HFF-Myc (cell line): ENCODE measurements at regions not wholly inside any gene's neighbourhood (a gene's known extent, or its start where the extent isn't known, plus 50 kb on each side); places are given as distances from the start of the nearest gene placed in this dataset.

Experiments
- DNase-seq: peaks from one replicate; pipeline ENCODE4 v3.0.0-alpha.2; 2011; ENCODE audit warnings: low read depth; ENCODE audit errors: extremely low read depth
- H3K4me3 ChIP-seq: replicated peaks from 2 replicates; pipeline ENCODE4 v1.5.1; 2011; ENCODE audit warnings: low read depth, mild to moderate bottlenecking, control low read depth, low read length
- CTCF ChIP-seq: IDR thresholded peaks from 2 replicates; pipeline ENCODE4 v1.5.1; 2012; ENCODE audit warnings: mild to moderate bottlenecking, low read depth, low read length, control low read depth; ENCODE audit errors: missing control alignments

GRCh38 chr20:7355051-7355450 lies 585.2 kb downstream of the HAO1 start:
- DNase-seq, result no peak
- TF ChIP-seq CTCF, result no peak
- H3K4me3 ChIP-seq, result no peak overlapping the region

GRCh38 chr20:7358670-7359069 lies 581.6 kb downstream of the HAO1 start:
- H3K4me3 ChIP-seq, result no peak overlapping the region
- TF ChIP-seq CTCF, result peak; percentile 11
- DNase-seq, result no peak

- no peak for DNase-seq
- H3K4me3 ChIP-seq, result no peak overlapping the region
- TF ChIP-seq CTCF, result no peak
Measured at GRCh38 chr20:7359739-7360138, 580.5 kb downstream of the HAO1 start.

- H3K4me3 ChIP-seq, result no peak overlapping the region
- TF ChIP-seq CTCF, result no peak
- DNase-seq, result no peak
Measured at GRCh38 chr20:7361321-7361720, 578.9 kb downstream of the HAO1 start.

GRCh38 chr20:7361931-7362330 lies 578.3 kb downstream of the HAO1 start:
- no peak for DNase-seq
- no peak overlapping the region for H3K4me3 ChIP-seq
- TF ChIP-seq CTCF, result no peak

GRCh38 chr20:7362601-7363000 lies 577.7 kb downstream of the HAO1 start:
- no peak overlapping the region for H3K4me3 ChIP-seq
- TF ChIP-seq CTCF, result no peak
- DNase-seq, result no peak

- no peak for TF ChIP-seq CTCF
- H3K4me3 ChIP-seq, result no peak overlapping the region
- DNase-seq, result no peak
Measured at GRCh38 chr20:7366189-7366588, 574.1 kb downstream of the HAO1 start.
